GM21825 (cell line): ENCODE measurements at regions not wholly inside any gene's neighbourhood (a gene's known extent, or its start where the extent isn't known, plus 50 kb on each side); places are given as distances from the start of the nearest gene placed in this dataset.
"Not testable (repeated sequence)": the region's sequence is repeated elsewhere in the genome, so short reads cannot be mapped to it uniquely, and the experiment has no call there.

Experiments
- ATAC-seq: cut with Tn5 transposase; IDR thresholded peaks from one replicate; pipeline ENCODE4 v1.9.1; 2021; ENCODE audit warnings: mild to moderate bottlenecking, moderate library complexity; ENCODE audit not compliant: unreplicated experiment

DNA sequence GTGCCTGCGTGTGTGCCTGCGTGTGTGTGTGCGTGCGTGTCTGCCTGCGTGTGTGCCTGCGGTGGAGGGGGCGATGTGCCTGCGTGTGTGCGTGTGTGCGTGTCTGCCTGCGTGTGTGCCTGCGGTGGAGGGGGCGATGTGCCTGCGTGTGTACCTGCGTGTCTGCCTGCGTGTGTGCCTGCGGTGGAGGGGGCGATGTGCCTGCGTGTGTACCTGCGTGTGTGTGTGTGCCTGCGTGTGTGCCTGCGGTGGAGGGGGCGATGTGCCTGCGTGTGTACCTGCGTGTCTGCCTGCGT lies 116.7 kb upstream of the ZNF516 start:
- ATAC-seq, result not testable (repeated sequence)

DNA sequence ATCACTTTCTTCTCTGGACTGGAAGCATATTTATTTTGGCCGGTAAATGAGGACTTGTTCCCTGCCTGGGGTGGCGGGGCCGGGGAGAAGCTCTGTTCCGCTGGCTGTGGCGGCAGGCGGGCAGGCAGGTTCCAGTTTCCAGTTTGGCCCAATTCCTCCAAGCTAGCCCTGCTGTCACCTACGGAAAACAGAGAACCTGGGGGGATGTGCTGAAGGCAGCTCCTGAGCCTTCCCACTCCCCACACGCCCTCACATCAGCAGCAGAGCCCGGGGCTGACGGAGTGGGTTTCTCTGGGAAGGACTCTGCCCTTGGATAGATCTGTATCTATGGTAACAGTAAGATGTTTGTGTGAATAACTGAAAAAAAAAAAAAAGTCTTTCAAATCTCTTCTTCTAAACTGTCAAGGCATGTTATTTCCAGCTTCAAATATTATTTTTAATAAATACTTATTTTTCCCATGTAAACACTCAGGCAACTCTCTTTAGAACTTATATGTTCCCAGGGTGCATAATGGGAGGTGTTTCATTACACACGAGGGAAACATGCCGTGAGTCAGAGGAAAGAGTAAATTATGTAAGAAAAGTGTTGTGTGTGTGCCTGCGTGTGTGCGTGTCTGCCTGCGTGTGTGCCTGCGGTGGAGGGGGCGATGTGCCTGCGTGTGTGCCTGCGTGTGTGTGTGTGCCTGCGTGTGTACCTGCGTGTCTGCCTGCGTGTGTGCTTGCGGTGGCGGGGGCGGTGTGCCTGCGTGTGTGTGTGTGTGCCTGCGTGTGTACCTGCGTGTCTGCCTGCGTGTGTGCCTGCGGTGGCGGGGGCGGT lies 116.1 kb upstream of the ZNF516 start:
- ATAC-seq, result no peak

GRCh38 chr18:76610012-76610411 lies 115.0 kb upstream of the ZNF516 start:
- ATAC-seq, result no peak

DNA sequence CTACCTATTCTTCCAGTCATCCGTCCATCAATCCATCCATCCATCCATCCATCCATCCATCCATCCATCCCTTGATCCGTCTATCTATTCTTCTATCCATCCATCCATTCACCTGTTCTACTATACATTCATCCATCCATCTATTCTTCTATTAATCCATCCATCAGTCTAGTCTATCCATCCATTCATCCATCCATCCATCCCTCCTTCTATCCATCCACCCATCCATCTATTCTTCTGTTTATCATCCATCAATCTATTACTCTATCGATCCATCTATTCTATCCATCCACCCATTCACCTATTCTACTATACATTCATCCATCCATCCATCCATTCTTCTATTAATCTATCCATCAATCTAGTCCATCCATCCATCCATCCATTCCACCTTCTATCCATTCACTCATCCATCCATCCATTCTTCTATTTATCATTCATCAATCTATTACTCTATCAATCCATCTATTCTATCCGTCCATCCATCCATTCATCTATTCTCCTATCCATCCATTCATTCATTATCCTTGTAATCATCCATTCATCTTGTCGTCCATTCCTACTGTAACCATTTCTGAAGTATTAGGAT lies 110.4 kb upstream of the ZNF516 start:
- no peak for ATAC-seq

DNA sequence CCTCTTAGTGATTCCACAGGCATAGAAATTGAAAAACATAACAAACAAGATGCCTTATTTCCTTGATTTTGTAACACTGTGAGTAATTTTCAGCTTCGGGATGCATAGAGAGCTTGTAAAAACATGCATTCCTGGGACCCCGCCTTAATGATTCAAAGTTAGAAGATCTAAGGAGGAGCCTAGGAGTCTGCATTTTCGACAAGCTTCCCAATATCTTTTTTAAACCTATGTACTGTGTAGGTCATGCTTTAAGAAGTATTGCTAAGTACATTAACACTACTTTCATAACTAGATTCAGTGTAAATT lies 109.8 kb upstream of the ZNF516 start:
- ATAC-seq, result no peak

GRCh38 chr18:76604108-76604934 lies 109.3 kb upstream of the ZNF516 start:
- no peak for ATAC-seq

GRCh38 chr18:76602191-76602590 lies 107.1 kb upstream of the ZNF516 start:
- ATAC-seq, result no peak

DNA sequence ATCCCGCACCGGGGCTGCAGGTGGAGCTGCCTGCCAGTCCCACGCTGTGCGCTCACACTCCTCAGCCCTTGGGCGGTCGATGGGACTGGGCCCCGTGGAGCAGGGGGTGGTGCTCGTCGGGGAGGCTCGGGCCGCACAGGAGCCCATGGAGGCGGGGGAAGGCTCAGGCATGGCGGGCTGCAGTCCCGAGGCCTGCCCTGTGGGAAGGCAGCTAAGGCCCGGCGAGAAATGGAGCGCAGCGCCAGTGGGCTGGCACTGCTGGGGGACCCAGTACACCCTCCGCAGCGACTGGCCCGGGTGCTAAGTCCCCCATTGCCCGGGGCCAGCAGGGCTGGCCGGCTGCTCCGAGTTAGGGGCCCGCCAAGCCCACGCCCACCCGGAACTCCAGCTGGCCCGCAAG lies 105.0 kb upstream of the ZNF516 start:
- not testable (repeated sequence) for ATAC-seq

DNA sequence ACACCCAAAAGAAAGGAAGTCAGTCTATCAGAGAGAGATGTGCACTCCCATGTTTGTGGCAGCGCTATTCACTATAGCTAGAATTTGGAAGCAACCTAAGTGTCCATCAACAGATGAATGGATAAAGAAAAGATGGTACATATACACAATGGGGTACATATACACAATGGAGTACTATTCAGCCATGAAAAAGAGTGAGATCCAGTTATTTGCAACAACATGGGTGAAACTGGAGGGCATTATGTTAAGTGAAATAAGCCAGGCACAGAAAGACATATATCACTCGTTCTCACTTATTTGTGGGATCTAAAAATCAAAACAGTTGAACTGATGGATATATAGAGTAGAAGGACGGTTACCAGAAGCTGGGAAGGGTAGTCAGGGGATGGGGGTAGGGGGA lies 99.9 kb upstream of the ZNF516 start:
- ATAC-seq, result no peak

- no peak for ATAC-seq
Measured at GRCh38 chr18:76593843-76594242, 98.8 kb upstream of the ZNF516 start.

- no peak for ATAC-seq
Measured at GRCh38 chr18:76592981-76593381, 97.9 kb upstream of the ZNF516 start.

DNA sequence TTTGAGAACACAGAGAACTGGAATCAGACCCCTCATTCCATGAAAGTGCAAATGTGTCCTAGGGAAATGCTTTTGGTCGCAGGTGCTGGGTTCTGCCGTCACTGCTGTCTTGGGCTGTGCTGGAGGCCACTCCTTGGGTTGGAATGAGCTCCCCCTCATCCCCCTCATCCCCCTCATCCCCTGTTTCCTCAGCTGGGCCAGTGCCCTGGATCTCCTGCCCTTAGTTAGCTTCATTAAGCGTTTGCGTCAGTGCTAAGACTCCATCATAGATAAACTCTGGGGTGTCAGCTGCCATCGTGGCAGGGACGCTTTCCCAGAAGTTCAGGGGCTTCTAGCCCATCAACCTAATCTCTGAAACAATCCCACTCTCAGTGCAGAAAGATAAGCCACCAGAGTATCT lies 97.1 kb upstream of the ZNF516 start:
- ATAC-seq, result no peak

GRCh38 chr18:76589866-76590265 lies 94.8 kb upstream of the ZNF516 start:
- no peak for ATAC-seq

DNA sequence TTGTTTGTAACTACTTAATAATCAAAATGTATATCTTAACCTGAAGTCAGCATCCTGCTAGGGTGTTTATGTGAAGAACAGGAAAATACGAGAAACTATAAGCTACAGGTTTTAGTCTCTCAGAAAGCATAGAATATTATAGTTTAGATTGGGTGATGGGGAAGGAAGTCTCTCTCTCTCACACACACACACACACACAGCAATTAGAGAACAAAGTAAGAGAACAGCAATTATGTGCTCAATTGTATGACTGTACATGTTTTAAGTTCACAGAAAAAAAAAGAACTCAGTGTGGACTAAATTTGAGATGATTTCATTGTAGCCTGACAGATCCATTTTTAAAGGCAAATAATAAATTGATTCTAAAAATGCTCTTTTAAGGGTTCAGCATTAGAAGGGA lies 94.3 kb upstream of the ZNF516 start:
- no peak for ATAC-seq

DNA sequence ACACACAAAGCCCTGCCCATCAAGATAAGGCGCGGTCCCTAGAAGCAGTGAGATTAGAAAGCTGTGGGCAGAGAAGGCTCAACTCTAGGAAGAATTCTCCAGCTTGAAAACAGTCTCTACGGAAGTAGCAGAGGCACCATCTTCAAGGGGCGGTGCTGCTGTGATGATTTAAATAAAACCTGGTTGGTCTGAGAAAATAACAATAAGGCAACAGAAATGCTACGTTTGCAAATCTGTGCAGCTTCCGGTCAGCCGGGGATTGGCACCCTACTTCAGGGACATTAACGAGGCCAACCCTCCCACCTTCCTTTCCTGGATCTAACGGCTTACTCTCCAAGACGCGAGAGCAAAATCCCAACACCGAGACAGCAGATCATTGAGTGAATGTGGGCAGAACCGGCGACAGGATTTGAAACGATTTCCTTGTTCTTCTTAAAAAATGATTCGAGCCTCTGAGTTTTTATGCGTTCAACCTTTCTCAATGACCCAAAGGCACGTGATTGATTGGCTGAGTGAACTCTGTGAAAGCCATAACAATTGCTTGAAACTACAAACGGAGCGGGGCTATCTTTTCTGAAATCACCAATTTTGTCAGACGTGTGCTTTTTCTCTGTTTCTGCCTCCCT lies 93.7 kb upstream of the ZNF516 start:
- ATAC-seq, result no peak

DNA sequence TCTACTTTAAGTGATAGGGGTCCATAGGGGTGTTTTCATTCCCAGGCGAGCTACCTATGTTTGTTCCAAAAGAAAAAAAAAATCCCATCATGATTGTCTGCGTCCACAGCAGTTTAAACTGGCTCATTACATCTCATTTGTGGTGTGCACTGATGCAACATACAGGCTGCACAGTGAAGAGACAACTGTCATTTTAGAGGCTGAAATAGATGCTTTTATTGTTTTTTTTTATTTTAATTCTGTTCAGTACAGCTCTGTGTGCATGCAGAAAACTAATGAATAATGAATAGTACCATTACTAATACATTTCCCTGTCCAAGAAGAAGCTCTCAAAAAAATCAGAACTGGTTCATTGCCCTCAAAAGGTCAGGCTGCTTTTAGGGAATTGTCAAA lies 92.8 kb upstream of the ZNF516 start:
- ATAC-seq, result no peak

GRCh38 chr18:76587147-76587878 lies 92.3 kb upstream of the ZNF516 start:
- no peak for ATAC-seq

GRCh38 chr18:76584414-76585310 lies 89.6 kb upstream of the ZNF516 start:
- no peak for ATAC-seq

DNA sequence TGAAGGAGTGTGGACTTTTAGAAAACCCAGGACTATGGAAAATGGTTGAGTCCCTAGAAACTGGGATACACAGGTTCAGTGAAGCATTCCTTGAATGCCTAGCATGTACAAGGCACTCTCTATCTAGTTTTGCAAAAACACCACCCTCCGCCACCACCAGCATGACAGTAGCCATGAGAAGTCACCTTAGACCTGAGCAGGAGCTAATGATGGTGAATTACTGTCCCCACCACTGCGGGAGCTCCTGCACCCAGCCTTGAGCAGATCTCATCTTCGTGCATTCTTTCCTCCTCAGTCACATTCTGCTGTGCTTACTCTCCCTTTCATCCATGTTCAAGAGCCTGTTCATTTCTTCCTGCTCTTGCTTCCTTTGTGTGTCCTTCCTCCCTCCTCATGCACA lies 86.2 kb upstream of the ZNF516 start:
- no peak for ATAC-seq

- ATAC-seq, result no peak
Measured at GRCh38 chr18:76580288-76580962, 85.4 kb upstream of the ZNF516 start.
